ENCODE measurements at regions not wholly inside any gene's neighbourhood (a gene's known extent, or its start where the extent isn't known, plus 50 kb on each side); places are given as distances from the start of the nearest gene placed in this dataset.

GRCh38 chr1:57492586-57493226 lies 68.8 kb upstream of the DAB1 start:
- no peak for DNase-seq (ENCODE audit: low spot score)

DNA sequence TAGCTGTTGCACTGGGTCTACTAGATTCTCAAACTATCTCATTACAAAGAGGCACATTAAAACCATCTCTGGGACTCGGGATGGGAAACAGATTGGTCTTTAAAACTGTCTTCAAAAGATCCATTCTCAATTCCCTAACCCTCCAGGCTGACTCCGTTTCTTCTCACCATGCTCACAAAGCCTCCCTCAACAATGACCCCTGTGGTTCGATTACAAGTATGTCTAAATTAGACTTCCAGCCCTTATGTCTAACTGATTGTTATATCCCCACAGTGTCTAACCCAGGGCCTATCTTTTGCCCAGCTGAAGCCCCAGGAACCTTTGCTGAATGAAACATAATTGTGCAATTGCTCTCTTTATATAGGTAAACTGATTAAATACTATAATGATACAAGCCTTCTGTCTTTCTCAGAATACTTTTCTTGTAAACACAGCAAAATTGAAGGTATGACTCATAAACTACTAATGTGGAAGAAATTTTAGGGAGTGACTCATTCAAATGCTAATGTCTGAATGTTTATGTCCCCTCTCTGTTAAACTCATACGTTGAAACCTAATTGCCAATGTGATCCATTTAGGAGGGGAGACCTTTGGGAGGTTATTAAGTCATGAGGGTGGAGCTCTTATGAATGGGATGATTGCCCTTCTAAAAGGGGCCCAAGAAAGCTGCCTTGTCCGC lies 65.6 kb upstream of the DAB1 start:
- no peak for DNase-seq (ENCODE audit: low spot score)

DNA sequence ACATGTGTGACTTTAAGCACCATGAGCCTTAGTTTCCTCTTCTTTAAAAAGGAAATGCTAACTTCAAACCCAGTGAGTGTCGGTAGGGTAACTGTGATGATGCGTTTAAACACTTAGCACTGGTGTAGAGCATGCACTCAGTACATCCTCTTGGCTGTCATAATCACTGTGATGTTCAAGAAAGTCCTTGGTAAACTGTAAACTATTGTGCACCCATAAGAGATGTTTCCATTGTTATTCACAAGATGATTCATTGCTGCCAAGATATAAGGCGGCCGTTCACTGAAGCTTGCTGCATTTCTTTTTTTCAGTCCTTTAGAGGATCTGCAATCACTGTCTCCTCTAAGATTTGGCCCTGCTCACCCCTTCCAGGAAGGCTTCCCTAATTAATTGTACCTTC lies 61.8 kb upstream of the DAB1 start:
- no peak for DNase-seq (ENCODE audit: low spot score)

- DNase-seq (ENCODE audit: low spot score), result no peak
Observed at GRCh38 chr1:57483954-57484353, 60.1 kb upstream of the DAB1 start.

DNA sequence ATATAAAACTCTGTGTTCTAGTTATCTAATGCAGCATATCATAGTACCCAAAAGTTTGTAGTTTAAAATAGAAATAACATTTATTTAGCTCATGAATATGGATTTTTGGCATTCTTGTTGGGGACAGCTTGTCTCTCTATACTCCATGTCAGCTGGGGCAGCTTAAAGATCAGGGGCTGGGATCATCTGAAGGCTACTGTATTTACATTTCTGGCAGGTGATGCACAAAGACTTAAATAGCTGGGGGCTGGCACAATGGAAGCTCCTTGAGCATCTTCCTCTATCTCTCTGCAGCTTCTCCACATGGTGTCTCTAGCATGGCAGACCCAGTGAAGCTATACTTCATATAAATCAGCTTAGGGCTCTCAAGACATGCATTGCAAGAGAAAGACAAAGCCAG lies 55.6 kb upstream of the DAB1 start:
- DNase-seq (ENCODE audit: low spot score), result no peak

DNA sequence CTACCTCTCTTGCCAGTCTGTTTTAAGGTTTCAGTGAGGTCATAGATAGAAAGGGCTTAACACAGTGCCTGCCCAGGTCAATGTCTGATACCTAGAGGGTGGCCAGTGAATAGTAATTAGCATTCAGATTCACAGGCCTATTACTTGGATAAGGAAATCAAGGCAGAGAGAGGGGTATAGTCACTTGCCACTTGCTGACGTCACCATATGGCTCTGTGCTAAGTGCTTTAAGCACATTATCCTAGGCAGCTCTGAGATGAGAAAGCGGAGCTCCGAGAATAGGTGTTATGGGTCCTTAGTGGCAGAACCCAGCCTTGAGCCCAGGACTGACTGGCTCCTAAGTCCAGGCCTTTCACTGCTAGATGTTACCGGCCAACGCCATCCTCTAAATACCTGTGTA lies 51.5 kb upstream of the DAB1 start:
- DNase-seq (ENCODE audit: low spot score), result no peak

- no peak for DNase-seq (ENCODE audit: low spot score)
Observed at GRCh38 chr1:57474137-57474750, 50.4 kb upstream of the DAB1 start.

Measured in CD4-positive, alpha-beta T cell treated with Interleukin-6 at 100 ng/mL for 8 hours (primary cell).